Heart left ventricle (tissue), 13 donors: ENCODE measurements at regions not wholly inside any gene's neighbourhood (a gene's known extent, or its start where the extent isn't known, plus 50 kb on each side); places are given as distances from the start of the nearest gene placed in this dataset.

Source experiments
- CTCF ChIP-seq, 12 donors: fragments of 200-600 bp; sonication (generic) in 4 of 12; IDR thresholded peaks; one replicate each; pipeline versions ENCODE4 v1.5.0 to v1.8.0; 2018 to 2022; ENCODE audit warnings: antibody characterized with exemption in 12 of 12, mild to moderate bottlenecking in 5 of 12
- POLR2A ChIP-seq, 2 donors: fragments of 450-650 bp; IDR thresholded peaks; one replicate each; pipeline ENCODE4 v1.6.1; 2017; ENCODE audit warnings: antibody characterized with exemption in 2 of 2, mild to moderate bottlenecking in 2 of 2, moderate library complexity in 2 of 2
- donor health status: ischemic (EF 13 %, LVEDD 7.1; RV severe dilation, severe dysfunction).
- donor health status: DM: no; HTN: yes; CAD: no.
- donor health status: DM: no; HTN: no; CAD: no.
- donor health status: ischemic (EF 25% LVEDD 6.9; RV normal size, moderate dysfunction).
- donor health status: ischemic (EF 25% LVEDD 5.7; RV mildly dilated, moderate dysfunction).
- donor health status: ischemic (EF 35%, LVEDD 5.7; RV mildly dilated, moderate dysfunction).
- donor health status: nonischemic (EF 11% LVEDD 7.7; RV severe dilation, severe dysfunction).
- donor health status: DM: yes; HTN: yes; CAD: no.
- donor health status: PGD.
- donor health status: ischemic (EF 29% LVEDD 5.4; RV normal size, mild dysfunction).
- donor health status: nonischemic (EF 23%, LVEDD 6.1; RV moderate dilation, normal function).

- TF ChIP-seq CTCF (IDR thresholded peaks at IDR 0.05) = no peak
- no peak for TF ChIP-seq POLR2A (IDR thresholded peaks at IDR 0.05)
These were observed 67.1 kb upstream of the TRIM2 start for GRCh38 chr4:153137159-153137558.
